ENCODE measurements at regions not wholly inside any gene's neighbourhood (a gene's known extent, or its start where the extent isn't known, plus 50 kb on each side); places are given as distances from the start of the nearest gene placed in this dataset.

DNA sequence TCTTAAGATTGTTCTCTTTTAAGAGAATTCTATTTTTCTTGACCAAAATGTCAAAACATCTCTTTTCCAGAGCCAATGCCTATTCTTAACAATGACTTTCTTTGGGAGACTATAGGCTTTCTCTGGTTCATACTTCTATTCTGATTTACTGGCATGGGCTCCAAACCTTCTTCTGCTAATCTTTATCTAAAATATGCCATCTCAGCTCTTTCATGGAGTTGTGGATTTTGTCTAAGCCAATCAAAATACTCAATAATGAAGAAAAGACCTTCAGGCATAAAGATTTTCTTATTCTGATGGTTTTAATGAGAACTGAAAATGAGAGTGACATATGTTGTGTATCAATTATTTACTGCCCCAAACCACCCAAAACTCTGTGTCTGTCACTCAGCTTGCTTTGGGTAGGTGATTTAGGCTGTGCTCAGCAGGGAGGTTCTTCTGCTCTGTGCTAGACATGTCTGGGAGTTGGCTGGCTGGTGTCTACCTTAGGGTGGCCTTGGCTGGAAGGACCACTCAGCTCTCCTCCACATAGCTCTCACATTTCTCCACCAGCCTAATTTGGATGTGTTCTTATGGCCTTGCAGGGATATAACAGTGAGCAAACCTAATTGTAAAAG, 270.8 kb downstream of the PRDM2 start:
- H3K36me3 ChIP-seq (ENCODE audit: insufficient read depth, low read length), result no peaks in the 10 kb centered on the region
- H3K9me3 ChIP-seq (ENCODE audit: low read length), result peaks cover 4% of the 10 kb centered on the region
- H3K4me3 ChIP-seq (ENCODE audit: low read depth in 1 of 2, low read length in 2 of 2), result no peak overlapping the region
- peaks cover 0 to 5% of the 10 kb centered on the region in 2 donors for H3K27me3 ChIP-seq (ENCODE audit: control insufficient read depth in 1 of 2, insufficient read depth in 2 of 2, low read length in 2 of 2)
- H3K27ac ChIP-seq (ENCODE audit: low read depth, low read length), result no peak overlapping the region
- H3K9ac ChIP-seq (ENCODE audit: low read length), result no peak overlapping the region
- H3K4me1 ChIP-seq (ENCODE audit: insufficient read depth, low read length), result no peaks in the 10 kb centered on the region

DNA sequence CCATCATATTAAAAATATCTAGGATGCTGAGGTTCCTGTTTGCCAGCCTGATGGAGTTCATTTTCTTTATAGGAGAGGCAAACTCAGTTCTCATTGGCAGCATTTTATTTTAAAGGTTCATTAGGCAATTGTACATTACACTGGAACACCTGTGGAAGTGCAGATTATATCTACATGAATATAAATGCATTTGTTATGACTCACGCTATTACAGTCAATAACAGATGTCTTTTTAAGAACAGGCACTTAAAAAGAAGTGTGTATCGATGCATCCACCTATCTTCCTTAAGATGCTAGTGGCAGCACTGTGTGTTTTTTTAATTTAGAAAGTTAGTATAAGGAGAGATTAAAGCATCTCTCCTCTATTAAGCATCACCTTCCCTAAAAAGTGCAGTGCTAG, 276.5 kb downstream of the PRDM2 start:
- H3K4me1 ChIP-seq (ENCODE audit: insufficient read depth, low read length), result no peaks in the 10 kb centered on the region
- H3K27ac ChIP-seq (ENCODE audit: low read depth, low read length), result no peak overlapping the region
- no peaks in the 10 kb centered on the region for H3K36me3 ChIP-seq (ENCODE audit: insufficient read depth, low read length)
- H3K9ac ChIP-seq (ENCODE audit: low read length), result no peak overlapping the region
- H3K4me3 ChIP-seq (ENCODE audit: low read depth in 1 of 2, low read length in 2 of 2), result no peak overlapping the region
- H3K9me3 ChIP-seq (ENCODE audit: low read length), result no peaks in the 10 kb centered on the region
- no peaks in the 10 kb centered on the region for H3K27me3 ChIP-seq (ENCODE audit: control insufficient read depth in 1 of 2, insufficient read depth in 2 of 2, low read length in 2 of 2)

DNA sequence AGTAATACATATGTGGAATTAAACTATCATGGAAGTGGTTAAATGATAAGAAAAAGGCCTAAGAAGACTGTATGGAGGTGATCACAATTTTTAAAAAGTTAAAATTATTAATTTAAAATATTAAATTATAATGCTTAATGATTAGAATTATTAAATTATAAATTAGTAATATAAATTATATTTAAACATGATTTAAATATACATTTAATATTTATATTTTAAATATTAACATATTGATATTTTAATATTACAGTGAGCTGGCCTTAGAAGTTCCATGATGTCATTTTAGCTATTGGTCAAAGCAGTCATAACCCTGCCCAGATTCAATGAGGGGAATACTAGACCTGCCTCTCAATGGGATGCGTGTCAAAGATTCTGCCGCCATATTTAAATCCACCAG, 281.2 kb downstream of the PRDM2 start:
- no peak overlapping the region for H3K9ac ChIP-seq (ENCODE audit: low read length)
- H3K36me3 ChIP-seq (ENCODE audit: insufficient read depth, low read length), result no peaks in the 10 kb centered on the region
- H3K27me3 ChIP-seq (ENCODE audit: control insufficient read depth in 1 of 2, insufficient read depth in 2 of 2, low read length in 2 of 2), result no peaks in the 10 kb centered on the region
- H3K4me3 ChIP-seq (ENCODE audit: low read depth in 1 of 2, low read length in 2 of 2), result no peak overlapping the region
- no peak overlapping the region for H3K27ac ChIP-seq (ENCODE audit: low read depth, low read length)
- no peaks in the 10 kb centered on the region for H3K4me1 ChIP-seq (ENCODE audit: insufficient read depth, low read length)
- no peaks in the 10 kb centered on the region for H3K9me3 ChIP-seq (ENCODE audit: low read length)

DNA sequence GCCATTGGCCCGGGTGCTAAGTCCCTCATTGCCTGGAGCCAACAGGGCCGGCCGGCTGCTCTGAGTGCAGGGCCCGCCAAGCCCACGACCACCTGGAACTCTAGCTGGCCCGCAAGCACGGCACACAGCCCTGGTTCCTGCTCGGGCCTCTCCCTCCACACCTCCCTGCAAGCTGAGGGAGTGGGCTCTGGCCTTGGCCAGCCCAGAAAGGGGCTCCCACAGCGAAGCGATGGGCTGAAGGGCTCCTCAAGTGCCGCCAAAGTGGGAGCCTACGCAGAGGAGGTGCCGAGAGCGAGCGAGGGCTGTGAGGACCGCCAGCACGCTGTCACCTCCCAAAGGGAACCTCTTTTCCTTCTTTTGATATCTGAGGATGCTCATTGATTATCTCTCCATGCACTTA, 283.4 kb downstream of the PRDM2 start:
- Histone ChIP-seq H3K4me1 (ENCODE audit: insufficient read depth, low read length) (no peaks in the 10 kb centered on the region), H3K4me3 (ENCODE audit: low read depth in 1 of 2, low read length in 2 of 2) (no peak overlapping the region), H3K27ac (ENCODE audit: low read depth, low read length) (no peak overlapping the region), H3K27me3 (ENCODE audit: control insufficient read depth in 1 of 2, insufficient read depth in 2 of 2, low read length in 2 of 2) (no peaks in the 10 kb centered on the region), H3K9me3 (ENCODE audit: low read length) (no peaks in the 10 kb centered on the region), H3K9ac (ENCODE audit: low read length) (no peak overlapping the region), H3K36me3 (ENCODE audit: insufficient read depth, low read length) (no peaks in the 10 kb centered on the region)

DNA sequence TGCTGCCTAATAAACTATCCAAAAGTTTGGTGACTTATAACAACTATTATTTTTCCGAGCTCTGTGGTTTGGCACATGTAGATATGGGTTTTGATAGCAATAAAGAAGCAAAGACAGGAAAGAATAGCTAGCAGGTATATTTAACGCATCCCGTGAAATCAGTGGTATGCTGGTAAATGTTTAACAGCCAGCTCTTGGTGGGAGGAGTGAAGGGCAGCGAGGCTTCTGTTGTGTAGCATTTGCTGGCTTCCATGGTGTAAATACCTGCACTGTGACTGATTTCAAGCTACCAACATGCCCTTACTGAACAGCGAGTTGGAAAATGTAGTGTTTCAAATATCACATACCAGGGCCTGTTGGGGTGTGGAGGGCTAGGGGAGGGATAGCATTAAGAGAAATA, 291.0 kb downstream of the PRDM2 start:
- Histone ChIP-seq H3K36me3 (ENCODE audit: insufficient read depth, low read length) (no peaks in the 10 kb centered on the region), H3K27me3 (ENCODE audit: control insufficient read depth in 1 of 2, insufficient read depth in 2 of 2, low read length in 2 of 2) (no peaks in the 10 kb centered on the region), H3K27ac (ENCODE audit: low read depth, low read length) (no peak overlapping the region), H3K9me3 (ENCODE audit: low read length) (no peaks in the 10 kb centered on the region), H3K4me1 (ENCODE audit: insufficient read depth, low read length) (peaks cover 9% of the 10 kb centered on the region), H3K9ac (ENCODE audit: low read length) (no peak overlapping the region), H3K4me3 (ENCODE audit: low read depth in 1 of 2, low read length in 2 of 2) (no peak overlapping the region)

DNA sequence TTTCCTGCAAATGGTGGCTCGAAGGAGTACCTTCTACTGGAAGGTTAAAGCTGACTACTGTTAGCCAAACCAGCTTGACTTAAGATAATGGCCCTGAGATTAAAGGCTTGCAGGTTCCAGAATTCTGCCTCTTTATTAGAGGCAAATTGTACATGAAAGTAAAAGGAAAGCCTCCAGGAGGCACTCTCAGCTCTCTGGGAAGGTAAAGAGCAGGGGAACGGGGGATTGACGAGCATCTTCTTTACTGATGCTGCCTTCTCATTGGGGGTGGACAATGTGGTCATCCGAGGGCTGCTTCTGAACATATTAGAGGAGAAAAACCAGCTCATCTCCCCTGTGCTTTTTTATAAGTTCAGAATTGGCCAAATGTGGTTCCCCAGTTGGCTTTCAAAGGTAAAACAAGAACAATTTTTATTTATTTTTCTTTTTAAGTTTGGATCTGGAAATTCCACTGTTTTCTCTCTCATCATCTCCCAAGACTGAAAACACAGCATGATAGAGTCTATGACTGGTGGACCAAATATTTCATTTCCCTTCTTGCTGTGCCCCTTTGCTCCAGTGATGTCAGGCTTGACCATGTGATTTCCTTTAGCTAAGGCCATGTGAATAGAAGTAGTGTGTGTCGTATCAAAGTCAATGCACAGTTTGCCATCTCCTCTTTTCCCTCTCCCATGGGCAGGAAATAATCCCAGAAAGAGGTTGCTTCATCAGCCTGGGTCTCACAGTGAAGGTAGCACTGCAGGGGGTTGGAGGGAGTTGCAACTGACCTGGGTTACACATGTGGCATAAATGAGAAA, 292.7 kb downstream of the PRDM2 start:
- H3K27me3 ChIP-seq (ENCODE audit: control insufficient read depth in 1 of 2, insufficient read depth in 2 of 2, low read length in 2 of 2), result no peaks in the 10 kb centered on the region
- no peaks in the 10 kb centered on the region for H3K9me3 ChIP-seq (ENCODE audit: low read length)

DNA sequence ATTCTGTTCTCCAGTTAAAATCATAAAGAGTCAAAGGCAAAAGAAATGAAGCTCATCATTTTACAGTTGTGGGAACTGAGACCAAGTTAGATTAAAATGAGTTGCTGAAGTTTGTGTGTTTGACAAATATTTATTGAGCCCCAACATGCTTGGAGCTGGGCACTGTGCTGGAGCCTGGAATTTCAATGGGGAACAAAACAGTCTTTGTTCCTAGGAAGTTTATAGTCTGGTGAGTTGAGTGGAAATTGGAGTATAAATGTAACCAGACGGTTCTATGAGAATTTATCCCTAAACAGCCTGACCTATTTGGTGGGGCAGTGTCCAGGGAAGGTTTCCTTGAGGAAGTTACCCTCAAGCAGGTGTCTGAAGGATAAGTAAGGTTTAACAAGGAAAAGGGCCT, 294.4 kb downstream of the PRDM2 start:
- no peaks in the 10 kb centered on the region for H3K27me3 ChIP-seq (ENCODE audit: control insufficient read depth in 1 of 2, insufficient read depth in 2 of 2, low read length in 2 of 2)
- H3K9ac ChIP-seq (ENCODE audit: low read length), result no peak overlapping the region
- H3K9me3 ChIP-seq (ENCODE audit: low read length), result no peaks in the 10 kb centered on the region
- H3K36me3 ChIP-seq (ENCODE audit: insufficient read depth, low read length), result no peaks in the 10 kb centered on the region
- H3K4me3 ChIP-seq (ENCODE audit: low read depth in 1 of 2, low read length in 2 of 2), result no peak overlapping the region
- peaks cover 6% of the 10 kb centered on the region for H3K4me1 ChIP-seq (ENCODE audit: insufficient read depth, low read length)
- no peak overlapping the region for H3K27ac ChIP-seq (ENCODE audit: low read depth, low read length)

More for the DNA sequence above, 292.7 kb downstream of the PRDM2 start:
- Histone ChIP-seq H3K4me1 (ENCODE audit: insufficient read depth, low read length) (peaks cover 9% of the 10 kb centered on the region), H3K9ac (ENCODE audit: low read length) (no peak overlapping the region), H3K36me3 (ENCODE audit: insufficient read depth, low read length) (no peaks in the 10 kb centered on the region), H3K4me3 (ENCODE audit: low read depth in 1 of 2, low read length in 2 of 2) (no peak overlapping the region), H3K27ac (ENCODE audit: low read depth, low read length) (no peak overlapping the region)

DNA sequence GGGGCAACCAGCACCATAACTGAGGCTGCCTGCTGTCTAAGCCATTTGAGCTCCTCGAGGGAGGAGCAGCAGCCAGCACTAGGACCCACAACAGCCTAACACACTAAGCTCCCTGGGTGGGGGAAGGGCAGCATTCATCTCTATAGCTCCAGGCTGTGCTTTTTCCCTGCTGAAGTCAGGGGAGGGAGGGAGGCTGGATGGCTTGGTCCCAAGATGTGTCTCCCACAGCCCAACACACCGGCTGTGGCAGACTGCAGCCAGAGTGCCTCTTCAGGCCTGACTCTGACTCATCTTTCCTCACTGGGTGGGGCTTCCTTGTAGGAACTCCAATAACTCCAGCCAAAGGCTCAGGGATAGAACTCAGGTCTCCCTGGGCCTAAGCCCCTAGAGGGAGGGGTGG, 296.3 kb downstream of the PRDM2 start:
- Histone ChIP-seq H3K27me3 (ENCODE audit: control insufficient read depth in 1 of 2, insufficient read depth in 2 of 2, low read length in 2 of 2) (no peaks in the 10 kb centered on the region), H3K9me3 (ENCODE audit: low read length) (no peaks in the 10 kb centered on the region), H3K4me1 (ENCODE audit: insufficient read depth, low read length) (no peaks in the 10 kb centered on the region), H3K4me3 (ENCODE audit: low read depth in 1 of 2, low read length in 2 of 2) (no peak overlapping the region), H3K36me3 (ENCODE audit: insufficient read depth, low read length) (no peaks in the 10 kb centered on the region), H3K27ac (ENCODE audit: low read depth, low read length) (no peak overlapping the region), H3K9ac (ENCODE audit: low read length) (no peak overlapping the region)

DNA sequence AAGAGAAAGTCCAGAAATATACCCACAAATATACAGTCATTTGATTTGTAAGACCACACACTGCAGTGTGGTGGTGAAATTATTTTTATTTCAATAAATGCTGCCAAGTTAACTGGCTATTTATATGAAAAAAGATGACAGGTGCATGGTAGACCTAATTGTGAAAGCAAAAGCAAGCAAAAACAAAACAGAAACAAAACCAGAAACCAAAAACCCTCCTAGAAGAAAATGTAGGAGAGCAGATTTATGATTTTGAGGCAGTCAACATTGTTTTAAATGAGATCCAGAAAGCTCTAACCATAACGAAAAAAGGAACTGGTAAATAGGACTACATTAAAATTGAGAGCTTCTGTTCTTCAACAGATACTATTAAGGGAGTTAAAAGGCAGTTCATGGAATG, 303.6 kb downstream of the PRDM2 start:
- Histone ChIP-seq H3K9me3 (ENCODE audit: low read length) (no peaks in the 10 kb centered on the region), H3K9ac (ENCODE audit: low read length) (no peak overlapping the region), H3K27ac (ENCODE audit: low read depth, low read length) (no peak overlapping the region), H3K27me3 (ENCODE audit: control insufficient read depth in 1 of 2, insufficient read depth in 2 of 2, low read length in 2 of 2) (no peaks in the 10 kb centered on the region), H3K36me3 (ENCODE audit: insufficient read depth, low read length) (no peaks in the 10 kb centered on the region), H3K4me1 (ENCODE audit: insufficient read depth, low read length) (no peaks in the 10 kb centered on the region), H3K4me3 (ENCODE audit: low read depth in 1 of 2, low read length in 2 of 2) (no peak overlapping the region)

DNA sequence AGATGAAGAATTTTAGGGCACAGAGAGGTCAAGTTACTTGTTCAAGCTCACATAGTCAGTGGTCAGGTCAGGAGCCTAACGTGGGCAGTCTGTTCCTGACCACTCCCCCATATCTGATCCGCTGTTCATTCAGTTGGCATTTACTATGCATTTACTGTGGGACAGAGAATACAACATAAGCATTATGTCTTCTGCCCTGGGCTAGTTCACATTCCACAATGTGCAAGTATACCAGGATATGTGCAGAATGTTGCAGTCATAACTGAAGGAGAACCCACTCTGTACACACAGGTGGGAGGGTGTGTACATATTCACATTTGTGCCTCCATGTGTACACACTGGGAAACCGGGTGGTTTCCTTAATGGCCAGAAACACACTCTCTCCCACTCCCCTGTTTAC, 309.6 kb downstream of the PRDM2 start:
- no peak overlapping the region for H3K4me3 ChIP-seq (ENCODE audit: low read depth in 1 of 2, low read length in 2 of 2)

DNA sequence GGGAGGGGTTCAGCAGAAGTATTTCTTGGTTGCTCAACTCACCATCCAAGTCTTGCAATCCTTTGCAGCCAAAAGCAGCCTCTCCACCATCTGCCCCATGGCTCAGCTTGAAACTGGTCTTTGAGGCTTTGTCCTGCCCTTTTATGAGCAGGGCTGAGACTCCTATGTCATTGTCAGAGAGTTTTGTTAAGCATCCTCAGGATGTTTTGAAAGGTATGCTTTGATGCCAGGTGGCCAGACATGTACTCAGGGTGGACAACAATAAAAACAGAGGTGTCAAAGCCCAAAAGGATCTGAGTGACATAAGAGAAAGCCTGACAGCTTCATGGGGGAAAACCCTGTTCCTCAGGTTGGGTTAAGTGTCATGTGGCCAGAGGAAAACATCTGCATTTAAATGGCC, 310.5 kb downstream of the PRDM2 start:
- no peaks in the 10 kb centered on the region for H3K27me3 ChIP-seq (ENCODE audit: control insufficient read depth in 1 of 2, insufficient read depth in 2 of 2, low read length in 2 of 2)
- no peak overlapping the region for H3K9ac ChIP-seq (ENCODE audit: low read length)
- no peak overlapping the region for H3K27ac ChIP-seq (ENCODE audit: low read depth, low read length)
- no peak overlapping the region for H3K4me3 ChIP-seq (ENCODE audit: low read depth in 1 of 2, low read length in 2 of 2)
- H3K4me1 ChIP-seq (ENCODE audit: insufficient read depth, low read length), result no peaks in the 10 kb centered on the region
- H3K9me3 ChIP-seq (ENCODE audit: low read length), result no peaks in the 10 kb centered on the region
- H3K36me3 ChIP-seq (ENCODE audit: insufficient read depth, low read length), result no peaks in the 10 kb centered on the region

More for the DNA sequence above, 309.6 kb downstream of the PRDM2 start:
- no peaks in the 10 kb centered on the region for H3K36me3 ChIP-seq (ENCODE audit: insufficient read depth, low read length)
- H3K27ac ChIP-seq (ENCODE audit: low read depth, low read length), result no peak overlapping the region
- no peaks in the 10 kb centered on the region for H3K9me3 ChIP-seq (ENCODE audit: low read length)
- no peaks in the 10 kb centered on the region for H3K27me3 ChIP-seq (ENCODE audit: control insufficient read depth in 1 of 2, insufficient read depth in 2 of 2, low read length in 2 of 2)
- no peaks in the 10 kb centered on the region for H3K4me1 ChIP-seq (ENCODE audit: insufficient read depth, low read length)
- no peak overlapping the region for H3K9ac ChIP-seq (ENCODE audit: low read length)

DNA sequence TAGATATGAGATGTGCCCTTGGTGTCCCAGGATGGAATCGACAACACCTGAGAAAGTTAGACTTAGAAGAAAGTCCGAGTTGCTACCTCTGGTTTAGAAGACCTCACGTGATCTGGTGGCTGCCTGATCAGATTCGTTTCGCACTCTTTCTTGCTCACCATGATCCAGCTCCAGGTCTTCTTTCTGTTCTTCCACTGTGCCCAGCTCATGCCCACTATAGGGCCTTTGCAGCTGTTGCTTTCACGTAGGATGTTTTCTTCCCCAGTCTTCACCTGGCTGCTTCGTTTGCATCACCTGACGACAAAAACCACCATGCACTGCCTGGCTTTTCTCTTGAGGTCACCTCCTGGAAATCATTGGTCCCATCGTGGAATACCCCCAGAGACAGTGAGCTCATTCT, 311.1 kb downstream of the PRDM2 start:
- Histone ChIP-seq H3K27me3 (ENCODE audit: control insufficient read depth in 1 of 2, insufficient read depth in 2 of 2, low read length in 2 of 2) (no peaks in the 10 kb centered on the region), H3K4me1 (ENCODE audit: insufficient read depth, low read length) (no peaks in the 10 kb centered on the region)

More for the DNA sequence above, 311.1 kb downstream of the PRDM2 start:
- Histone ChIP-seq H3K4me3 (ENCODE audit: low read depth in 1 of 2, low read length in 2 of 2) (no peak overlapping the region), H3K9ac (ENCODE audit: low read length) (no peak overlapping the region), H3K36me3 (ENCODE audit: insufficient read depth, low read length) (no peaks in the 10 kb centered on the region), H3K27ac (ENCODE audit: low read depth, low read length) (no peak overlapping the region), H3K9me3 (ENCODE audit: low read length) (no peaks in the 10 kb centered on the region)
